ENCODE measurements at regions not wholly inside any gene's neighbourhood (a gene's known extent, or its start where the extent isn't known, plus 50 kb on each side); places are given as distances from the start of the nearest gene placed in this dataset.

DNA sequence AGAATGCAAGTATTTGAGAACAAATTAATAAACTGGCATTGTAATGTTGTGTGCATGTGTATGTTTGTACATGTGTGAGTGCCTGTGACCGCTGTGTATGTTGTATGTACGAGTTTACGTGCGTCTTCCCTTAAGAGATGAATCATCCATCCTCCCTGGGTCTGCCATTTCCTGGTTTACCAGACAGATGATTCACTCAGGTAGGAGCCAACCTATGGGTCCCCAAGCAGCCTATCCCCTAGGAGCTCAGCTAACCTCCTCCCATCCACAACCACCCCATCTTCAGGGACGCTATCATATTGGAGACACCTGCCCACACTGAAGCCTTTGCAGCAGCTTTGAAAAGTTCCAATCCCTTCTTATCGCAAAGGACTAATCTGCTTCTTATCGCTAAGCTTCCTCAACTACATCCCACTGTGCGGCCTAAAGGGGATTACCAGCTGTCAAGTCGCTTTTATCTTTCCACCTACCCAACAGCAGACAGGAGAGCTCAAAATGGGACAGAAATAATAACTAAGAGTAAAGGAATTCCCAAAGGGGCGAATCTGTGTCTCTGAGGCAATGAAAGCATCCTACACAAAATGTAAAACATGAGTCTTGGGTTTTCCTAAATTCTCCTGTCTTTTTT lies 81.5 kb upstream of the TMCC3 start:
- TF ChIP-seq, protein P1, sequence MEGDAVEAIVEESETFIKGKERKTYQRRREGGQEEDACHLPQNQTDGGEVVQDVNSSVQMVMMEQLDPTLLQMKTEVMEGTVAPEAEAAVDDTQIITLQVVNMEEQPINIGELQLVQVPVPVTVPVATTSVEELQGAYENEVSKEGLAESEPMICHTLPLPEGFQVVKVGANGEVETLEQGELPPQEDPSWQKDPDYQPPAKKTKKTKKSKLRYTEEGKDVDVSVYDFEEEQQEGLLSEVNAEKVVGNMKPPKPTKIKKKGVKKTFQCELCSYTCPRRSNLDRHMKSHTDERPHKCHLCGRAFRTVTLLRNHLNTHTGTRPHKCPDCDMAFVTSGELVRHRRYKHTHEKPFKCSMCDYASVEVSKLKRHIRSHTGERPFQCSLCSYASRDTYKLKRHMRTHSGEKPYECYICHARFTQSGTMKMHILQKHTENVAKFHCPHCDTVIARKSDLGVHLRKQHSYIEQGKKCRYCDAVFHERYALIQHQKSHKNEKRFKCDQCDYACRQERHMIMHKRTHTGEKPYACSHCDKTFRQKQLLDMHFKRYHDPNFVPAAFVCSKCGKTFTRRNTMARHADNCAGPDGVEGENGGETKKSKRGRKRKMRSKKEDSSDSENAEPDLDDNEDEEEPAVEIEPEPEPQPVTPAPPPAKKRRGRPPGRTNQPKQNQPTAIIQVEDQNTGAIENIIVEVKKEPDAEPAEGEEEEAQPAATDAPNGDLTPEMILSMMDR (IDR thresholded peaks at IDR 0.05; ENCODE audit: low read length) = no peak
- TF ChIP-seq EZH2 (IDR thresholded peaks at IDR 0.05; ENCODE audit: borderline replicate concordance, low read length) = no peak
